WTC11 (cell line): ENCODE measurements at regions not wholly inside any gene's neighbourhood (a gene's known extent, or its start where the extent isn't known, plus 50 kb on each side); places are given as distances from the start of the nearest gene placed in this dataset.
A peak's percentile ranks its signal among the peaks of the same experiment; 100 is the strongest.

Experiments used
- ATAC-seq: fragments of 200-7000 bp; cut with Tn5 transposase; 2 replicates; pipeline ENCODE4 v1.10.0; 2021; ENCODE audit warnings: mild to moderate bottlenecking, moderate library complexity
- CTCF ChIA-PET: fragments of 300-600 bp; sonication (Branson Sonifier 250); formaldehyde crosslinking; loops from one replicate; lab custom pipeline; 2021; ENCODE audit warnings: antibody characterized with exemption; lab: Charles Lee
- POLR2A ChIA-PET: fragments of 350-600 bp; sonication (Branson Sonifier 250); formaldehyde crosslinking; loops from one replicate; lab custom pipeline; 2021; ENCODE audit warnings: antibody characterized with exemption; lab: Charles Lee
- DNase-seq: peaks from one replicate; pipeline ENCODE4 v3.0.0; 2021; ENCODE audit warnings: low spot score
- H3K27ac Mint-ChIP-seq: 2 replicates; pipeline ENCODE4 v1.8.0; 2021; ENCODE audit warnings: mixed read lengths
- H3K27me3 Mint-ChIP-seq: 2 replicates; pipeline ENCODE4 v1.8.0; 2021; ENCODE audit warnings: low read depth, mild to moderate bottlenecking, moderate library complexity, mixed read lengths
- H3K36me3 Mint-ChIP-seq: 2 replicates; pipeline ENCODE4 v1.8.0; 2021; ENCODE audit warnings: mixed read lengths
- H3K4me1 Mint-ChIP-seq: 2 replicates; pipeline ENCODE4 v1.8.0; 2022; ENCODE audit warnings: mixed read lengths
- H3K4me3 Mint-ChIP-seq: 2 replicates; pipeline ENCODE4 v1.8.0; 2021; ENCODE audit warnings: mild to moderate bottlenecking, moderate library complexity, mixed read lengths
- H3K9me3 Mint-ChIP-seq: 2 replicates; pipeline ENCODE4 v1.8.0; 2021; ENCODE audit warnings: mixed read lengths
- ARID4B ChIP-seq: sonication (generic); formaldehyde crosslinking; IDR thresholded peaks from 2 replicates; pipeline ENCODE4 v1.8.0; 2023; ENCODE audit warnings: missing genetic modification reagents, mild to moderate bottlenecking, borderline replicate concordance
- ATF2 ChIP-seq: sonication (generic); formaldehyde crosslinking; IDR thresholded peaks from 2 replicates; pipeline ENCODE4 v1.8.1; 2022; ENCODE audit warnings: low read depth, missing genetic modification reagents, borderline replicate concordance
- CTCF ChIP-seq: fragments of 200-600 bp; IDR thresholded peaks from 2 replicates; pipeline ENCODE4 v1.8.0; 2022; ENCODE audit warnings: antibody characterized with exemption
- FOXP1 ChIP-seq: sonication (generic); formaldehyde crosslinking; IDR thresholded peaks from 2 replicates; pipeline ENCODE4 v1.8.0; 2022; ENCODE audit warnings: missing genetic modification reagents, mild to moderate bottlenecking, moderate library complexity, borderline replicate concordance
- GRHL2 ChIP-seq: fragments of 250-450 bp; sonication (Bioruptor Pico); IDR thresholded peaks from 2 replicates; pipeline ENCODE4 v1.8.0; 2022; ENCODE audit warnings: mild to moderate bottlenecking, moderate library complexity; ENCODE audit not compliant: insufficient replicate concordance, severe bottlenecking
- HMGA2 ChIP-seq: fragments of 250-450 bp; sonication (Bioruptor Pico); IDR thresholded peaks from 2 replicates; pipeline ENCODE4 v1.4.0; 2021; ENCODE audit warnings: mild to moderate bottlenecking, moderate library complexity
- JAZF1 ChIP-seq: fragments of 250-450 bp; sonication (Bioruptor Pico); IDR thresholded peaks from 2 replicates; pipeline ENCODE4 v1.9.0; 2021; ENCODE audit warnings: moderate library complexity, mild to moderate bottlenecking, inconsistent platforms
- MYBL2 ChIP-seq: sonication (generic); formaldehyde crosslinking; IDR thresholded peaks from 2 replicates; pipeline ENCODE4 v1.8.1; 2023; ENCODE audit warnings: mild to moderate bottlenecking, moderate library complexity, missing genetic modification reagents
- NR2C2 ChIP-seq: sonication (generic); formaldehyde crosslinking; IDR thresholded peaks from 2 replicates; pipeline ENCODE4 v1.8.0; 2022; ENCODE audit warnings: mild to moderate bottlenecking, missing genetic modification reagents
- RELA ChIP-seq: sonication (generic); formaldehyde crosslinking; IDR thresholded peaks from 2 replicates; pipeline ENCODE4 v1.8.1; 2022; ENCODE audit warnings: missing genetic modification reagents, mild to moderate bottlenecking, borderline replicate concordance
- RORB ChIP-seq: fragments of 250-450 bp; sonication (Bioruptor Pico); IDR thresholded peaks from 2 replicates; pipeline ENCODE4 v1.9.0; 2021; ENCODE audit warnings: mild to moderate bottlenecking
- STAT6 ChIP-seq: sonication (generic); formaldehyde crosslinking; conservative IDR thresholded peaks from 2 replicates; pipeline ENCODE4 v1.8.1; 2023; ENCODE audit warnings: mild to moderate bottlenecking, low read depth, missing genetic modification reagents, moderate library complexity
- TEAD4 ChIP-seq: sonication (generic); formaldehyde crosslinking; IDR thresholded peaks from 2 replicates; pipeline ENCODE4 v1.8.0; 2022; ENCODE audit warnings: mild to moderate bottlenecking, missing genetic modification reagents
- USF1 ChIP-seq: sonication (generic); formaldehyde crosslinking; IDR thresholded peaks from 2 replicates; pipeline ENCODE4 v1.8.0; 2022; ENCODE audit warnings: mild to moderate bottlenecking, missing genetic modification reagents
- ZNF232 ChIP-seq: sonication (generic); formaldehyde crosslinking; IDR thresholded peaks from 2 replicates; pipeline ENCODE4 v1.8.0; 2022; ENCODE audit warnings: mild to moderate bottlenecking, missing genetic modification reagents
- ZNF263 ChIP-seq: sonication (generic); formaldehyde crosslinking; IDR thresholded peaks from 2 replicates; pipeline ENCODE4 v1.8.1; 2022; ENCODE audit warnings: low read depth, mild to moderate bottlenecking, moderate library complexity, missing genetic modification reagents
- ZNF671 ChIP-seq: fragments of 250-450 bp; sonication (Bioruptor Pico); IDR thresholded peaks from 2 replicates; pipeline ENCODE4 v1.8.0; 2021; ENCODE audit warnings: mild to moderate bottlenecking

GRCh38 chr17:53909802-53910201, 87.1 kb downstream of the KIF2B start:
- H3K9me3 Mint-ChIP-seq = peaks cover 47% of the 10 kb centered on the region
- no peaks in the 10 kb centered on the region for H3K4me1 Mint-ChIP-seq
- peaks cover 3% of the 10 kb centered on the region; the same call in 1 of the 2 replicates for H3K27me3 Mint-ChIP-seq
- ATAC-seq (no peak), DNase-seq (no peak)
- ChIA-PET POLR2A (no interaction called here), CTCF (no interaction called here)
- H3K27ac Mint-ChIP-seq = no peak overlapping the region
- no peak overlapping the region for H3K4me3 Mint-ChIP-seq
- TF ChIP-seq HMGA2 (CRISPR knock-in tag) (peak; percentile 90), MYBL2 (no peak)
- peaks cover 20% of the 10 kb centered on the region for H3K36me3 Mint-ChIP-seq

- ChIA-PET CTCF (no interaction called here), POLR2A (no interaction called here)
- DNase-seq (no peak), ATAC-seq (no peak)
- Mint-ChIP-seq H3K9me3 (peaks cover 39% of the 10 kb centered on the region), H3K4me3 (no peak overlapping the region), H3K27me3 (peaks cover 3% of the 10 kb centered on the region; the same call in 1 of the 2 replicates)
- TF ChIP-seq NR2C2 (CRISPR knock-in tag) (no peak), ZNF671 (no peak), FOXP1 (CRISPR knock-in tag) (no peak), ATF2 (CRISPR knock-in tag) (no peak), USF1 (CRISPR knock-in tag) (no peak)
- TF ChIP-seq, all 79 proteins: peak for 0
- peaks cover 20% of the 10 kb centered on the region for H3K36me3 Mint-ChIP-seq
- no peak overlapping the region for H3K27ac Mint-ChIP-seq
- no peaks in the 10 kb centered on the region for H3K4me1 Mint-ChIP-seq
Measured at GRCh38 chr17:53912117-53912516, 89.4 kb downstream of the KIF2B start.

GRCh38 chr17:53919356-53919755, 96.6 kb downstream of the KIF2B start:
- POLR2A ChIA-PET = no interaction called here
- H3K9me3 Mint-ChIP-seq = peaks cover 22% of the 10 kb centered on the region
- H3K4me1 Mint-ChIP-seq = peaks cover under 1% of the 10 kb centered on the region; the same call in 1 of the 2 replicates
- H3K27me3 Mint-ChIP-seq = no peaks in the 10 kb centered on the region
- DNase-seq (no peak), ATAC-seq (no peak)
- no peak overlapping the region for H3K4me3 Mint-ChIP-seq
- peaks cover 13% of the 10 kb centered on the region for H3K36me3 Mint-ChIP-seq
- CTCF ChIA-PET = no interaction called here
- H3K27ac Mint-ChIP-seq = no peak overlapping the region
- TF ChIP-seq ARID4B (CRISPR knock-in tag) (no peak), TEAD4 (CRISPR knock-in tag) (no peak), STAT6 (CRISPR knock-in tag) (no peak), RORB (CRISPR knock-in tag) (no peak), JAZF1 (no peak), ZNF263 (CRISPR knock-in tag) (no peak), RELA (no peak), ZNF232 (CRISPR knock-in tag) (no peak), CTCF (no peak), GRHL2 (no peak), USF1 (CRISPR knock-in tag) (no peak)
